ENCODE measurements at regions not wholly inside any gene's neighbourhood (a gene's known extent, or its start where the extent isn't known, plus 50 kb on each side); places are given as distances from the start of the nearest gene placed in this dataset.
A peak's percentile ranks its signal among the peaks of the same experiment; 100 is the strongest.
"Not testable (repeated sequence)": the region's sequence is repeated elsewhere in the genome, so short reads cannot be mapped to it uniquely, and the experiment has no call there.

DNA sequence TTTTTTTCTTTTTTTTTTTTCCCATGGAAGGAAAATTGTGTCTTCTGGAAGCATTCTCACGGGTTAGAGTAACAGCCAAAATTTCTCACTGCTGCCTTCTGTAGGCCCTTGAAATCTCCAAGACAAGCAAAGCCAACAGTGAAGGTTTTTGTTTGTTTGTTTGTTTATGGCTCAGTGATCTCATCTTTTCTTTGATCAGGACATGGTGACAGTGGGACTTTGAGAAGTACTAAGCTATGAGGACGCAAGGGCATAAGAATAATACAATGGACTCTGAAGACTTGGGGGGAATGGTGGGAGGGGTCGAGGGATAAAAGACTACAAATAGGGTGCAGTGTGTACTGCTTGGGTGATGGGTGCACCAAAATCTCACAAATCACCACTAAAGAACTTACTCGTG is 419.4 kb downstream of the PTPRC start:
- no peak for FAIRE-seq

- FAIRE-seq = no peak
These were observed 426.1 kb downstream of the PTPRC start for GRCh38 chr1:199064971-199065370.

DNA sequence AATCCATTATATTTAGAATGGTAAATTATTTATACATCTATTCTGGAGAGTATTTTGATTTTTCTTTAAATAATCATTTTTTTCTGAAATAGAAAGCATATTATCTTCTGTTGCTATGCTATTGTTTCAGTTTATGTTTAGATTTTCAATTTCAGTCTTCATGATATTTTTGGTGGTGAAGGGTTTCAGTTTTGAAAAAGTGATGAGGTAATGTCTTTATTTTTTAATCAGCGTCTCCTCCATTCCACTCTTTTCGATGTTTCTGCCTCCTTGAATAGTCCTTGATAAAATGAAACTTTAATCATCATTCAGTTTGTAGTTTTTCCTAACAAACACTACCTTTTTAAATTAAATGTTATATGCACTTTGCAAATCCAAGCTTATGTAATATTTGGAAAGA is 428.6 kb downstream of the PTPRC start:
- no peak for FAIRE-seq

DNA sequence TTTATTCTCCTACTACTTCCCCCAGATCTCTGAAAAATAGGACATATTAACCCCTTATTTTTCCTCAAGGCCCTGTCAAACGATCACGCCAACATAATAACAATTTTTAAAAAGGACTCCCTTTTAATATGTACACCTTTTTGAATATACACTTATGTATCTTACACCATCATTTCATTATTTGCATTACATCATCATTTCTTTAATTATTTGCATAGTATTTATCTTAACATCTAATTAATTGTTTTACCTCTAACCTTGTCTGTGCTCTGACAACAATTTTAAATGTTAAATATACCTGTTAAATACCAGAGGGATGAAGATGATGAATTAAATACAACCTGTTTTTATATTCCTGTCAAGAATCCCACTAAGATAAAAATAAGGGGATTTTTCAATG is 432.2 kb downstream of the PTPRC start:
- peak; percentile 47 for FAIRE-seq

DNA sequence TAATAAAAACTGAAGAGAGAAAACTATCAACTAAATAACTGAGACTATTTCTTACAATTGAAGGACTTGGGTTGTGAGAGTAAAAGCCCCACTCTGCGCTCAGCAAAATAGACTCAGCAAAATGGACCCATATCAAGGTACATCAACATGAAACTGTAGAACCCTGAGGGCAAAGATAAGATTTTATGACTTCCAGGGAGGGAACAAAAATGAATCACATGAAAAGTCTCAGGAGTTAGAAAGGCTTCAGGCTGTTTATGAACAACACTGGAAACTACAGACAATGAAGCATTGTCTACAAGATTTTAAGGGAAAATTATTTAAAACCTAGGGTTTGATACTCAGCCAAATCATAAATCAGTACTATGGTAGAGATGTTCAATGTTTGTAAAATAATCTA is 434.3 kb downstream of the PTPRC start:
- FAIRE-seq = no peak

- no peak for FAIRE-seq
These were observed 437.0 kb downstream of the PTPRC start for GRCh38 chr1:199075792-199076191.

- peak; percentile 50 for FAIRE-seq
These were observed 441.2 kb downstream of the PTPRC start for GRCh38 chr1:199079994-199080393.

- no peak for FAIRE-seq
These were observed 442.9 kb downstream of the PTPRC start for GRCh38 chr1:199081739-199082138.

GRCh38 chr1:199082778-199083389 is 444.0 kb downstream of the PTPRC start:
- no peak for FAIRE-seq

DNA sequence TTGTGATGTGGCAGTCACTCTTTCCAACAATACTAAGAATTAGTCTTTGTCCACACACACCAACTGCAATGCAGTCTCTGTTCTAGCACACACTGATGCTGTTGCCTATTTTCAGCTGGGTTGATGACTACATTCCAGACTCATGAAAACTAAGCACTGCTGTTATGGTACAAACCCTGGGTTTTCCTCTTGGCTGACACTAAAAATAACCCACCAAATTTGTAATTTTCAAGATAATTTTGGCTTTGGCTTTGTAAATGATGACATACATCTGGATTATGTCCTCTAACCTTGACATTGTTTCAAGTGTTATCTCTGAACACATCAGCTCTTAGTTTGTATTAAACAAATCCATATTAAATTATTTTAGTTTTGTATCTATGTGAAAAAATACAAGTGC is 444.8 kb downstream of the PTPRC start:
- no peak for FAIRE-seq

DNA sequence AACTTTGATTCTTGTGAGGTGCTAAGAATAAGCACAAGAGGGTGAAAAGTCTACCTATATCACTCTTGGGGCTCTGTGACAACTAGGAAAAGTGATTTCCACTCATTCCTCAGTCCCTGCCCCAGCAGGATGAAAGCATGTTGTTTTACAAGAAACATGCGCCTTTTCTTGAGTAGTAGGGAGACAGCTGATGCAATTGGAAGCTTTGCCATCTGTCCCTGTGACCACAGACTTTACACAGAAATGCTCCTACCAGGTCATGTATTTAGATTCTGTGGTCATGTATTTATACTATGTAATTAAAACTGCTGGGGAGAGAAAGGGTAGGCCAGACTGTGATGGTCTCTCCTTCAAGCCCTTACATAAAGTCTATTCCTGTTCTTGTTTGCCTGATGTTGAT is 445.5 kb downstream of the PTPRC start:
- FAIRE-seq = no peak

DNA sequence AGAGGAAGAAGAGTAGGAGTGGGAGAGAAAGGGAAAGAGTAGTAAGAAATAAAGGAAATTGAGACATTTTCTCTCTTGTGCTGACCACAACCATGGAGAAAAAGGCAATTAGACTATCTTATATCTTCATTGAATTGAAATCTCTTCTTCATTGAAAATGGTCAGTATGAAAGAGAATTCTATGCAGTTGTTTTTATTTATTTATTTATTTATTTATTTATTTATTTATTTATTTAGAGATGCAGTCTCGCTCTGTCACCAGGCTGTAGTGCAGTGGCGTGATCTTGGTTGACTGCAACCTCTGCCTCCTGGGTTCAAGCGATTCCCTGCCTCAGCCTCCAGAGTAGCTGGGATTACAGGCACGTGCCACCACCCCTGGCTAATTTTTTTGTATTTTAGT is 447.1 kb downstream of the PTPRC start:
- FAIRE-seq = no peak

DNA sequence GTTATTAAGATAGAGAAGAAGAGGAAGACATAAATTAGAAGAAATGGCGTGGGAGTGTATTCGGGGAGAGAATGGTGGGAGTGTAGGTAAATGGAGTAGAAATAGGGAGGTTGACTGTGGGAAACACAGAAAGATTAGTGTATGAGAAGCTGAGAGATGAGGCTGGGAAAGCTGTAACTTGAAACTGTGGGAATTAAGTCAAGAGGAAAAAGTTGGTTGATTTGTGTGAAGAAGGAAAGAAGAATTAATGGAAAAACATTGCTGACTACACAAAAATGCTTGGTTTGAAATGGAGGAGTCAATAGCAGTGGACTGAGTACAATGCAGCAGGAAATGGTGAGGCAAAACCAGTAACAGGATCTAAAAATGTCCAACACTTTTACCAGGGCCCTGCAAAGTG is 448.3 kb downstream of the PTPRC start:
- no peak for FAIRE-seq

DNA sequence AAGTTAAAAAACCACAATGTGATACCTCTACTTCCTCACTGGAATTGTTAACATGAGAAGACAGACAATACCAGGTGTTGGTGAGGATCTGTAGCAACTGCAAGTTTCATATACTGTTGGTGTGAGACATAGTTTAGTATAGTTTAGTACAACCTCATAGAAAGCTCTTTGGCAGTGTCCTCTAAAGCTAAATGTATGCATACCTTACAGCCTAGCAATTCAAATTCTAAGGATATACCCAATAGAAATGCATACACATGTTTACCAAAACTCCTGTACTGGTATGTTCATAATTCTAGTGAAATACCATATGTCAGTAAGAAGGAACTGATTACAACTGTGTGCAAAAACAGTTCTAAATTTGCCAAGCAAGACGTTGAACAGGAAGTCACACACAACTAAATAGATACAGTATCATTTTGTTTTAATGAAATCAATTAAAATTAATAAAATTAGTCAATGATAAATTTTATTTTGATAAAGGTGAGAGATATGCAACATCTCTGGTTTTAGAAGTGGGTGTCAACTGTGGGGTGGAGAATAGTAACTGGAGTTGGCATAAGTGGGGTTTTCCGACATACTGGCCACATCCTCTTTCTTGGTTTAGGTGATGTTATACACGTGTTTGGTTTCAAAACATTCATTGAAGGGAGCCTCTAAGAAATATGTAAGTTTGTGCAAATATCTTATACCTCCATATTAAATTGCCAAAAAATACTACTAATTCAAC is 450.7 kb downstream of the PTPRC start:
- no peak for FAIRE-seq

DNA sequence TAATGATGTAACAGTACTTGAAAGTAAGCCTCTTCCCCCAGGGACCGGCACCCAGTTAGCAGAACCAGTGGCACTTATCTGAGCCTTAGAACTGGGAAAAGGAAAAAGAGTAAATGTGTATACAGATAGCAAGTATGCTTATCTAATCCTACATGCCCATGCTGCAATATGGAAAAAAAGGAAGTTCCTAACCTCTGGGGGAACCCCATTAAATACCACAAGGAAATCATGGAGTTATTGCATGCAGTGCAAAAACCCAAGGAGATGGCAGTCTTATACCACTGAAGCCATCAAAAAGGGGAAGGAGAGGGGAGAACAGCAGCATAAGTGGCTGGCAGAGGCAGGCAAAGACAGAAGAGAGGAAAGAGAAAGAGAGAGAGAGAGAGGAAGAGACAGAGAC is 456.8 kb downstream of the PTPRC start:
- not testable (repeated sequence) for FAIRE-seq

DNA sequence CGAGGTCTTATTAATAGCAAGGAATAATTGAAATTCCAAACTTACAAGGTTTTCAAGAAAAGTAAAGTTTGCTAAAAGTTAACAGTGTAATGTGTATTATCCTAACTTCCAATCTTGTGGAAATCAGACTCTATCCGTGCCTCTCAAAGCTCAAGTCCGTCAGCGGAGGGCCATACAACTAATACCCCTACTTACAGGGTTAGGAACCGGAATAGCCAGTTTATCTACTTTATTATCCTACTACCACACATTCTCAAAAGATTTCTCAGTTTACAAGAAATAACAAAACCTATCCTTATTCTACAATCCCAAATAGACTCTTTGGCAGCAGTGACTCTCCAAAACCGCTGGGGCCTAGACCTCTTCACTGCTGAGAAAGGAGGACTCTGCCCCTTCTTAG is 457.8 kb downstream of the PTPRC start:
- FAIRE-seq = no peak

DNA sequence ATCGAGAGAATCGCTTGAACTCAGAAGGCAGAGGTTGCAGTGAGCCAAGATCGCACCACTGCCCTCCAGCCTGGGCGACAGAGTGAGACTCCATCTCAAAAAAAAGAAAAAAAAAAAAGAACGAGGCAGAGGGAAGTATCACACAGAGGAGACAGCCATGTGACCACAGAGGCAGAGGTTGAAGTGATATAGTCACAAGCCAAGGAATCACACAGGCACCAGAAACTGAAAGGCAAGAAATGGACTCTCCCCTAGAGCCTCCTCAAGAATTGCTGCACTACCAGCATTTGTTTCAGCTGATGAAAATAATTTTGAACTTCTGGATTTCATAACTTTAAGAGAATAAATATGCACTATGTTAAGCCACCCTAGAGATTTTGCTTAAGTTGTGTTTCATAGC is 459.6 kb downstream of the PTPRC start:
- no peak for FAIRE-seq

DNA sequence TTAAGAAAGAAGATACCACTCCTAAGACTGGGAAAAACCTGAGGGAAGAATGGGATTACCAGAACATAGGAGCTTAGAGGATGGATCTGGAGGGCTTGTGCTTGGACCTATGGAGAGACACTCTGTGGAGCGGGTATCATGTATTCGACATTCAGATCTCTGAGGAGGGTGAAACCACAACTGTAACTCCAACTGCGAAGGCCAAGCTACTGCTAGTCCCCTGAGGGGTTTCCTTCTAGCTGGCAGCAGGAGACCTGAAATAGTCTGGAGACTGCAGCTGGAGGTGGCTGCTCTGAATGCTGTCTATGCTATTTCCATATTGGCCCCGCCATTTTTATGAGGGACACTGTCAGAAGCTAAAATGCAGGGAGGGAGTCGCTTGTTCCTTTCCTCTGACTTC is 462.3 kb downstream of the PTPRC start:
- no peak for FAIRE-seq

GRCh38 chr1:199101635-199102034 is 462.8 kb downstream of the PTPRC start:
- FAIRE-seq = no peak

DNA sequence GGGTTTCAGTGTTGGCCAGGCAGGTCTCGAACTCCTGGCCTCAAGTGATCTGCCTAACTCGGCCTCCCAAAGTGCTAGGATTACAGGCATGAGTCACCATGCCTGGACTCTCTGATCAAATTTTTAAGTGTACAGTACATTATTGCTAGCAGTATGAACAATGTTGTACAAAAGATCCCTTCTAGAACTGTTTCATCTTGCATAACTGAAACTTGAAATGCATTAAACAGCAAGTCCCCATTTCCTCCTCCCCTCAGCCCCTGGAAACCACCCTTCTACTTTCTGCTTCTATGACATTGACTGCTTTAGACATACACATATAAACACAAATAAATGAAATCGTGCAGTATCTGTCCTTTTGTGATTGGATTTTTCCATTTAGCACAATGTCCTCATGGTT is 463.4 kb downstream of the PTPRC start:
- FAIRE-seq = no peak

- FAIRE-seq = no peak
These were observed 470.3 kb downstream of the PTPRC start for GRCh38 chr1:199109160-199109559.

DNA sequence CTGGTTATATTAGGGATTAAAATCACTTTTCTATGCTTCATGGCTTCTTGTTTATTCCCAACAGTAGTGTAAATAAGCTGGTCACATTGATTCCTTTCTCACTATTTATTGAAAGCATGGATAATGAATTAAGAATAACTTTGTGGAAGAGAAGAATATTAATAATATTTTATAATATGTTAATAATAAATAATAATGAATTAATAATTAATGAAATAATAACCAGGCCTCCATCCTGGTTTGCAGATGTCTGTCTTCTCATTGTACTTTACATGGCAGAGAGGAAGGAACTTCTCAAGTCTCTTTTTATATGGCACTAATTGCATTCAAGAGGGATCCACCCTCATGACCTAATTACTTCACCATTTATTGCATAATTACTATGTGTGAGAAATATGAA is 473.5 kb downstream of the PTPRC start:
- FAIRE-seq = peak; percentile 9

DNA sequence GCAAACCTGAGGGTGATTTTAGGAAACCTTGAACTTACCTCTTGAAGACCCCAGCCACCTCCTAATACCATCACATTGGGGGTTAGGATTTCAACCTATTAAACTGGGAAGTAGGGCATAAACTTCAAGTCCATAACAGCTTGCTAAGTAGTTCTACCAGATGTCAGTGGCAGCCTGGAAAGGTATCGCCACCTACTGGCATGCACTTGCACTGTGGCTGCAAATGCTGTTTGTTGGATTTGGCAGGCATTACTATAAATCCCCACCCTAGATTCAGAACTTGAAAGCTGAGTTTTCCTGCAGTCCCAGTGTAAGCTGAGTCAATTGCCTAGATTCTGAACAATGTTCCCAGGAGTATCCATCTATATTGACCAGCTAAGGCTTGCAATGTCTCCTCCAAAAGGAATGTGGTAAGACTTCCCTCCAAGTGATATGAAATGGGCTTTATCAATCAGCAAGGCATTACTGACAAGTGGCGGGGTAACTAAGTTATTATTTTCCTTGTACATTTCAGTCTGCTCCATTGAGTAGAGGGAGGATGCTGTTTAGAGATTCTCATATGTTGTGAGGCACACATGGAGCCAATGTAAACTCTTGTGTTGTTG is 474.5 kb downstream of the PTPRC start:
- FAIRE-seq = no peak

GRCh38 chr1:199116488-199116887 is 477.6 kb downstream of the PTPRC start:
- no peak for FAIRE-seq

- no peak for FAIRE-seq
These were observed 482.2 kb downstream of the PTPRC start for GRCh38 chr1:199121047-199121446.
